Astrocyte of the cerebellum (primary cell): ENCODE measurements at regions not wholly inside any gene's neighbourhood (a gene's known extent, or its start where the extent isn't known, plus 50 kb on each side); places are given as distances from the start of the nearest gene placed in this dataset.

Experiments
- DNase-seq: peaks from one replicate; pipeline ENCODE4 v3.0.0-alpha.2; 2011; ENCODE audit warnings: low read depth
- H3K4me3 ChIP-seq: 2 replicates; pipeline ENCODE4 v1.5.1; 2011; ENCODE audit warnings: mild to moderate bottlenecking, low read depth, low read length, moderate library complexity
- in situ Hi-C: cut with HindIII; loops from 2 replicates; pipeline ENCODE4 v1.10.0; 2017; ENCODE audit warnings: low sequenced_read_pairs
- TF ChIP-seq, protein P1 (sequence below): IDR thresholded peaks from 2 replicates; pipeline ENCODE4 v1.5.1; 2012; ENCODE audit warnings: low read length, low read depth, moderate library complexity, mild to moderate bottlenecking; ENCODE audit errors: missing control alignments

DNA sequence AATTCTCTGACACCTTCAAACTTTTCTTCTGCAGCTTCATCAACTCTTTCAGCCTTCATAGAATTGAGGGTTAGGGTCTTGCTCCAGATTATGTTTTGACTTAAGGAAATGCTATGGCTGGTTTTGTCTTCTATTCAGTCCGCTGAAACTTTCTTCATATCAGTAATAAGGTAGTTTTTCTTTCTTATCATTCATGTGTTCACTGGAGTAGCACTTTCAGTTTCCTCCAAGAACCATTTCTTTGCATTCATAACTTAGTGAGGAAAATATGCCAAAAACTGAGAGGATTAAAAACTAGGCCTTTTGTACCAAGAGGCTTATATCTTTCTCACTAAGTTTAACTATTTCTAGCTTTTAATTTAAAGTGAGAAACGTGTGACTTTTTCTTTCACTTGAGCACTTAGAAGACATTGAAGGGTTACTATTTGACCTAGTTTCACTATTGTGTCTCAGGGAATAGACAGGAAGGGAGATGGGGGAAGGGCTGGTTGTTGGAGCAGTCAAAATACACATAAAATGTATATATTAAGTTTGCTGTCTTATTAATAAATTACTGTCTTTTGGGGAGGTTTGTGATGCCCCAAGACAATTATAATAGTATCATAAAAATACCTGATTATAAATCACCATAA is 1110.1 kb downstream of the TBL1XR1 start:
- TF ChIP-seq, protein P1, sequence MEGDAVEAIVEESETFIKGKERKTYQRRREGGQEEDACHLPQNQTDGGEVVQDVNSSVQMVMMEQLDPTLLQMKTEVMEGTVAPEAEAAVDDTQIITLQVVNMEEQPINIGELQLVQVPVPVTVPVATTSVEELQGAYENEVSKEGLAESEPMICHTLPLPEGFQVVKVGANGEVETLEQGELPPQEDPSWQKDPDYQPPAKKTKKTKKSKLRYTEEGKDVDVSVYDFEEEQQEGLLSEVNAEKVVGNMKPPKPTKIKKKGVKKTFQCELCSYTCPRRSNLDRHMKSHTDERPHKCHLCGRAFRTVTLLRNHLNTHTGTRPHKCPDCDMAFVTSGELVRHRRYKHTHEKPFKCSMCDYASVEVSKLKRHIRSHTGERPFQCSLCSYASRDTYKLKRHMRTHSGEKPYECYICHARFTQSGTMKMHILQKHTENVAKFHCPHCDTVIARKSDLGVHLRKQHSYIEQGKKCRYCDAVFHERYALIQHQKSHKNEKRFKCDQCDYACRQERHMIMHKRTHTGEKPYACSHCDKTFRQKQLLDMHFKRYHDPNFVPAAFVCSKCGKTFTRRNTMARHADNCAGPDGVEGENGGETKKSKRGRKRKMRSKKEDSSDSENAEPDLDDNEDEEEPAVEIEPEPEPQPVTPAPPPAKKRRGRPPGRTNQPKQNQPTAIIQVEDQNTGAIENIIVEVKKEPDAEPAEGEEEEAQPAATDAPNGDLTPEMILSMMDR, result no peak
- H3K4me3 ChIP-seq, result no peak overlapping the region
- in situ Hi-C loops, result no loop called here
- DNase-seq, result no peak

DNA sequence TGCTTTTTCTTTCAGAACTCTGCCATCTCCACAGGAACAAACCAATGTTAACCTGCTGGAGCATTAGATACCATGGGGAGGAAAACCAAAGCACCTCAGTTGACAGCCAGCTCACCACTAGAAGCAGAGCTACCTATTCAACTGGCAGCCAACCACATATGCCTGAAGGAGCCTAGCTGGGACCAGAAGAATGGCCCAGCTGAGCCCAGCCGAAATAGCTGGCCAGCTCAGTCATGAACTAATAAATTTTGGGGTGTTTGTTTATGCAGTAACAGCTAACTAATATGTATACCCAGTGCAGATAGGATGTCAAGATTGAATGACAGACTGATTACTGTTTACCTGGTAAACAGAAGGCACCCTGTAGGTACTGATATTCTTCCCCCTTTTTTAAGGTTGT is 1117.5 kb downstream of the TBL1XR1 start:
- TF ChIP-seq, protein P1, result no peak
- no peak overlapping the region for H3K4me3 ChIP-seq
- no peak for DNase-seq
- in situ Hi-C loops, result no loop called here

DNA sequence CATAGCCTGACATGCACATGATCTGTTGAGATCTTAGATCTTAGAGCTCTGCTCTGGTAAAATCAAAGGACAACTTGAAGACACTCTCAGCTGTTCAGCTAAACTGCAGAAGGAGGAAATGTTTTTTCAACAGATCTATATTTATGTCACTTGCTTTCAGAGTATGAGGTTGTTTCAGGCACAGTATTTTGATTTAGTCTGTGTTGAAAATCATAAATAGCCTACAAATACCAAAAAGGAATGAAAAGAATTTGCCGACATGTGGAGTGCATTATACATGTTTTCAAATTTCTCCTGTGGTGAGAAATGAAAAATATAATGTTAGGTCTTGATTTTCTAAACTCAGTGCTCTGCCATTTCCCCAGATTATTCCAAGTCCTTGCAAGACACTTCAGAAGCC is 1118.4 kb downstream of the TBL1XR1 start:
- TF ChIP-seq, protein P1, result no peak
- in situ Hi-C loops, result no loop called here
- no peak overlapping the region for H3K4me3 ChIP-seq
- no peak for DNase-seq

DNA sequence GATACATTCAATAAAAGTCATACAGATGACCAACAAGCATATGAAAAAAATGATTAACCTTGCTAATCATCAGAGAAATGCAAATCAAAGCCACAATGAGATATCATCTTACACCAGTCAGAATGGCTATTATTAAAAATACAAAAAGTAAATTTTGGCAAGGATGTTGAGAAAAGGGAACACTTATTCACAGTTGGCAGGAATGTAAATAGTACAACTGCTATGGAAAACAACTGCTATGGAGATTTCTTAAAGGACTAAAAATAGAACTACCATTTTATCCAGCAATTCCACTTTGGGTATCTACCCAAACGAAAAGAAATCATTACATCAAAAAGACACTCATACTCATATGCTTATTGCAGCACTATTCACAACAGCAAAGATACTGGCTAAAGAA is 1121.8 kb downstream of the TBL1XR1 start:
- no peak for DNase-seq
- H3K4me3 ChIP-seq, result no peak overlapping the region
- in situ Hi-C loops, result no loop called here
- TF ChIP-seq, protein P1, result no peak

DNA sequence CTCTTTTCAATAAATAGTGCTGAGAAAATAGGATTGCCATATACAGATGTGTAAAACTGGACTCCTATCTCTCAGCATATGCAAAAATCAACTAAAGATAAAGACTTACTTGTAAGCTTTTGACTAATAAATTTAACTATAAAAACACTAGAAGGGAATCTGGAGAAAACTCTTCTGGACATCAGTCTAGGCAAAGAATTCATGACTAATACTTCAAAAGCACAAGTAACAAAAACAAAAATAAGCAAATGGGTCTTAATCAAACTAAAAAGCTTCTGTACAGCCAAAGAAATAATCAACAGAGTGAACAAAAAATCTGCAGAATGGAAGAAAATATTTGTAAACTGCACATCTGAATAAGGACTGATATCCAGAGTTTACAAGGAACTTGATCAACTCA is 1122.2 kb downstream of the TBL1XR1 start:
- H3K4me3 ChIP-seq, result no peak overlapping the region
- no peak for DNase-seq
- in situ Hi-C loops, result no loop called here
- TF ChIP-seq, protein P1, result no peak

DNA sequence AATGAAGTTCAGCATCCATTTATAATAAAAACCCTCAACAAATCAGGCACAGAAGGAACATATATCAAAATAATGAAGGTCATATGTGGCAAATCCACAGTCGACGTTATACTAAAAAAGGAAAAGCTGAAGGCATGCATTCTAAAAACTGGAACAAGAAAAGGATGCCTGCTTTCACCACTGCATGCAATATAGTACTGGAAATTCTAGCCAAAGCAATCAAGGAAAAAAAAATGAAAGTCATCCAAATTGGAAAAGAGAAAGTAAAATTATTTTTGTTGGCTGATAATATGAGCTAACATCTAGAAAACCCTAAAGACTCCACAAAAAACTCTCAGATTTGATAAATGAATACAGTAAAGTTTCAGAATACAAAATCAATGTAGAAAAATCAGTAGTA is 1123.2 kb downstream of the TBL1XR1 start:
- TF ChIP-seq, protein P1, result no peak
- DNase-seq, result no peak
- in situ Hi-C loops, result no loop called here
- H3K4me3 ChIP-seq, result no peak overlapping the region
